PC-3 (cell line): ENCODE measurements at regions not wholly inside any gene's neighbourhood (a gene's known extent, or its start where the extent isn't known, plus 50 kb on each side); places are given as distances from the start of the nearest gene placed in this dataset.

ENCODE experiments used
- ATAC-seq: fragments of 200-7000 bp; cut with Tn5 transposase; 2 replicates; pipeline ENCODE4 v1.9.1; 2020; ENCODE audit warnings: mild to moderate bottlenecking, moderate library complexity
- BruUV-seq: library from RNA; stranded (reverse); fragments of 400-500 nt; replicated peaks from 2 replicates; lab custom pipeline; 2021; lab: Mats Ljungman, UMichigan
- CTCF ChIA-PET: fragments of 300-600 bp; sonication (Branson Sonifier 250); formaldehyde crosslinking; loops from one replicate; lab custom pipeline; 2022; ENCODE audit warnings: antibody characterized with exemption; lab: Charles Lee
- POLR2A ChIA-PET: fragments of 300-600 bp; sonication (Branson Sonifier 250); formaldehyde crosslinking; loops from one replicate; lab custom pipeline; 2022; ENCODE audit warnings: antibody characterized with exemption; ENCODE audit not compliant: unreplicated experiment; lab: Charles Lee
- DNase-seq: peaks from one replicate; pipeline ENCODE4 v3.0.0-alpha.2; 2015
- H2AFZ ChIP-seq: fragments of 300-600 bp; sonication (generic); 2 replicates; pipeline ENCODE4 v1.6.0; 2016; ENCODE audit warnings: antibody characterized with exemption, low read length
- H3F3A ChIP-seq: fragments of 300-600 bp; sonication (generic); one replicate; pipeline ENCODE4 v1.6.0; 2017; ENCODE audit warnings: antibody characterized with exemption, low read length, control low read depth, mild to moderate bottlenecking; ENCODE audit not compliant: unreplicated experiment
- H3K27ac ChIP-seq: fragments of 300-600 bp; sonication (generic); 2 replicates; pipeline ENCODE4 v1.5.1; 2016; ENCODE audit warnings: mild to moderate bottlenecking, low read length
- H3K27me3 ChIP-seq: fragments of 300-600 bp; sonication (generic); 2 replicates; pipeline ENCODE4 v1.6.1; 2016; ENCODE audit warnings: low read length, mixed read lengths
- H3K36me3 ChIP-seq: fragments of 300-600 bp; sonication (generic); 2 replicates; pipeline ENCODE4 v1.6.1; 2016; ENCODE audit warnings: low read depth, mixed run types, low read length, mixed read lengths
- H3K4me1 ChIP-seq: fragments of 300-600 bp; sonication (generic); 2 replicates; pipeline ENCODE4 v1.5.1; 2016; ENCODE audit warnings: low read length; ENCODE audit not compliant: insufficient read depth
- H3K4me2 ChIP-seq: fragments of 300-600 bp; sonication (generic); 2 replicates; pipeline ENCODE4 v1.6.0; 2016; ENCODE audit warnings: low read length
- H3K4me3 ChIP-seq: fragments of 300-600 bp; sonication (generic); 2 replicates; pipeline ENCODE4 v1.5.1; 2016; ENCODE audit warnings: mild to moderate bottlenecking, low read length, mixed read lengths
- H3K79me2 ChIP-seq: fragments of 300-600 bp; sonication (generic); 2 replicates; pipeline ENCODE4 v1.6.1; 2017; ENCODE audit warnings: low read length, mixed read lengths
- H3K9ac ChIP-seq: fragments of 300-600 bp; sonication (generic); 2 replicates; pipeline ENCODE4 v1.6.0; 2016; ENCODE audit warnings: mild to moderate bottlenecking, low read length
- H3K9me2 ChIP-seq: fragments of 300-600 bp; sonication (generic); replicated peaks from 2 replicates; pipeline ENCODE4 v1.6.1; 2016; ENCODE audit warnings: mixed run types, low read length, mixed read lengths
- H3K9me3 ChIP-seq: fragments of 300-600 bp; sonication (generic); 2 replicates; pipeline ENCODE4 v1.6.1; 2016; ENCODE audit warnings: low read length, mixed read lengths
- H4K20me1 ChIP-seq: fragments of 300-600 bp; sonication (generic); 2 replicates; pipeline ENCODE4 v1.6.1; 2016; ENCODE audit warnings: low read length, mixed read lengths
- EZH2 ChIP-seq: fragments of 300-600 bp; sonication (generic); IDR thresholded peaks from one replicate; pipeline ENCODE4 v1.6.1; 2017; ENCODE audit warnings: antibody characterized with exemption, mild to moderate bottlenecking, low read length; ENCODE audit not compliant: unreplicated experiment
- EZH2phosphoT487 ChIP-seq: fragments of 300-600 bp; sonication (generic); IDR thresholded peaks from 2 replicates; pipeline ENCODE4 v1.6.1; 2018; ENCODE audit warnings: mild to moderate bottlenecking, antibody characterized with exemption, low read length, borderline replicate concordance
- intact Hi-C: fragments of 100-400 bp; cut with micrococcal nuclease; formaldehyde crosslinking; loops from 2 replicates; pipeline ENCODE4 v1.9.0; 2023
- TF ChIP-seq, protein P1 (sequence below): fragments of 300-600 bp; sonication (generic); conservative IDR thresholded peaks from 2 replicates; pipeline ENCODE4 v1.5.1; 2017; ENCODE audit warnings: antibody characterized with exemption, low read depth, mild to moderate bottlenecking, low read length

DNA sequence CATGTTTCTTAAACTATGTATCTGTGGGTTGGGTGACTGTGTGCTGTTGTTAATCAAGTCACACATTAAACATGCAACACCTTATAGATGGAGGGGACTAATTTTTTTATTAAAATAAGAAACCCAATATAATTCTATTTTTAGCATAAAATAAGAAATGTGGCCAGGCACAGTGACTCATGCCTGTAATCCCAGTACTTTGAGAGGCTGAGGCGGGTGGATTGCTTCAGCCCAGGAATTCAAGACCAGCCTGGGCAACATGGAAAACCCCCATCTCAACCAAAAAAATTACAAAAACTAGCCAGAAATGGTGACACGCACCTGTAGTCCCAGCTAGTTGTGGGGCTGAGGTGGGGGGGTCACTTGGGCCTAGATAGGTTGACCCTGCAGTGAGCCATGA lies 1021.0 kb downstream of the EPHA3 start:
- Histone ChIP-seq H3K4me2 (no peak overlapping the region), H3K4me1 (no peaks in the 10 kb centered on the region), H3K79me2 (no peaks in the 10 kb centered on the region), H3K9me3 (peaks cover 4% of the 10 kb centered on the region), H3K27ac (no peak overlapping the region), H3K27me3 (no peaks in the 10 kb centered on the region), H3F3A (no peaks in the 10 kb centered on the region), H2AFZ (no peak overlapping the region), H3K36me3 (no peaks in the 10 kb centered on the region), H3K4me3 (no peak overlapping the region), H4K20me1 (no peaks in the 10 kb centered on the region), H3K9ac (no peak overlapping the region), H3K9me2 (no peaks in the 10 kb centered on the region)
- intact Hi-C loops, result no loop called here
- TF ChIP-seq EZH2, result no peak
- TF ChIP-seq, protein P1, sequence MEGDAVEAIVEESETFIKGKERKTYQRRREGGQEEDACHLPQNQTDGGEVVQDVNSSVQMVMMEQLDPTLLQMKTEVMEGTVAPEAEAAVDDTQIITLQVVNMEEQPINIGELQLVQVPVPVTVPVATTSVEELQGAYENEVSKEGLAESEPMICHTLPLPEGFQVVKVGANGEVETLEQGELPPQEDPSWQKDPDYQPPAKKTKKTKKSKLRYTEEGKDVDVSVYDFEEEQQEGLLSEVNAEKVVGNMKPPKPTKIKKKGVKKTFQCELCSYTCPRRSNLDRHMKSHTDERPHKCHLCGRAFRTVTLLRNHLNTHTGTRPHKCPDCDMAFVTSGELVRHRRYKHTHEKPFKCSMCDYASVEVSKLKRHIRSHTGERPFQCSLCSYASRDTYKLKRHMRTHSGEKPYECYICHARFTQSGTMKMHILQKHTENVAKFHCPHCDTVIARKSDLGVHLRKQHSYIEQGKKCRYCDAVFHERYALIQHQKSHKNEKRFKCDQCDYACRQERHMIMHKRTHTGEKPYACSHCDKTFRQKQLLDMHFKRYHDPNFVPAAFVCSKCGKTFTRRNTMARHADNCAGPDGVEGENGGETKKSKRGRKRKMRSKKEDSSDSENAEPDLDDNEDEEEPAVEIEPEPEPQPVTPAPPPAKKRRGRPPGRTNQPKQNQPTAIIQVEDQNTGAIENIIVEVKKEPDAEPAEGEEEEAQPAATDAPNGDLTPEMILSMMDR, result no peak
- TF ChIP-seq EZH2phosphoT487, result no peak
- no TSS peak for BruUV-seq
- no peak for ATAC-seq
- ChIA-PET CTCF (no interaction called here), POLR2A (no interaction called here)
- no peak for DNase-seq

DNA sequence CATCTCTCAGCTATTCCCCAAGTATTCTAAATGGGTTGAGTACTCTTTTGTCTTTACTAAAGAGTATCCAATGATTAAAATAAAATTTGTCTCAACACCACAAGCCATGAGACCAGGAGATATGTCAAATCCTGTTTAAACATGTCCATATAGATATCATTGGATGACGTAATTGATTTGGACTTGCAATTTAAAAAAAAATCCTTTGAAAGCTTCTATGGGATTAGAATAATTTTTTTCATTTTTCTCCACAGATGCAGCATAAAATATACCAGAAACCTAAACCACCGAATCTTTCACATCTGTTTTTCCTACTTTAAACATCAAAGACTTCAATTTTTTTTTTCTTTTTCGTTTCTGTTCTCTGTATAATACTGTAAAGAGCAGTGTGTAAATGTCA lies 1022.3 kb downstream of the EPHA3 start:
- H2AFZ ChIP-seq, result no peak overlapping the region
- no peaks in the 10 kb centered on the region for H3F3A ChIP-seq
- H3K27me3 ChIP-seq, result no peaks in the 10 kb centered on the region
- H3K4me1 ChIP-seq, result no peaks in the 10 kb centered on the region
- no peak for TF ChIP-seq EZH2phosphoT487
- CTCF ChIA-PET, result no interaction called here
- no peak overlapping the region for H3K4me2 ChIP-seq
- intact Hi-C loops, result no loop called here
- no peak for ATAC-seq
- no peaks in the 10 kb centered on the region for H3K9me2 ChIP-seq
- no TSS peak for BruUV-seq
- no peaks in the 10 kb centered on the region for H3K79me2 ChIP-seq
- POLR2A ChIA-PET, result no interaction called here
- peaks cover 4% of the 10 kb centered on the region for H3K9me3 ChIP-seq
- no peak overlapping the region for H3K4me3 ChIP-seq
- no peak for DNase-seq
- H4K20me1 ChIP-seq, result no peaks in the 10 kb centered on the region
- H3K9ac ChIP-seq, result no peak overlapping the region
- H3K36me3 ChIP-seq, result no peaks in the 10 kb centered on the region
- H3K27ac ChIP-seq, result no peak overlapping the region

DNA sequence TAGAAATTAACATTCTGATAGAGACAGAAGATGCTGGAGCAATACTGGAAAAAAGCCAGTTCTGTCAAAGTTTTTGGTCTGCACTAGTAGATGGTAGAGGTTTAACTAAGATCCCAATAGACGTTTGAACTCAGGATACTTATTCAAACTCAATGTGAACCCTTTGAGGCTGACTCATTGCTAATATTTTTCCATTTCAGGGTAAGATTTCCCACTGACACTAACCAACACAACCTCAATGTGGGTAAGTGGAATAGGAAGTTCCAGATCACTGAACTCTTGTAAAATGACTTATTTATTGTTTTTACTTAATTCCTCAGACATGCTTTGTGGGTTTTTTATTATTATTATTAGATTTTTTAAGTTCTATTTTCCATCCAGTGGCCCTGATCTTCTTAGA lies 1024.8 kb downstream of the EPHA3 start:
- Histone ChIP-seq H3K4me2 (no peak overlapping the region), H3K36me3 (no peaks in the 10 kb centered on the region), H3K4me1 (no peaks in the 10 kb centered on the region), H3K9me3 (peaks cover 1% of the 10 kb centered on the region), H3K27me3 (no peaks in the 10 kb centered on the region), H4K20me1 (no peaks in the 10 kb centered on the region), H3K27ac (no peak overlapping the region), H3K9me2 (no peaks in the 10 kb centered on the region), H3F3A (no peaks in the 10 kb centered on the region), H2AFZ (no peak overlapping the region), H3K4me3 (no peak overlapping the region), H3K9ac (no peak overlapping the region), H3K79me2 (no peaks in the 10 kb centered on the region)
- no peak for ATAC-seq
- ChIA-PET POLR2A (interaction anchor here (0.6 kb wide), 1 partner anchor 1958 kb away, joined by 3 read pairs; no protein-coding TSS in a partner anchor), CTCF (no interaction called here)
- TF ChIP-seq, protein P1, result no peak
- TF ChIP-seq EZH2 (no peak), EZH2phosphoT487 (no peak)
- intact Hi-C loops, result no loop called here
- no peak for DNase-seq
- no TSS peak for BruUV-seq
